Astrocyte (in vitro differentiated cells and primary cell): ENCODE measurements at regions not wholly inside any gene's neighbourhood (a gene's known extent, or its start where the extent isn't known, plus 50 kb on each side); places are given as distances from the start of the nearest gene placed in this dataset.

ENCODE experiments used
- DNase-seq: peaks from one replicate; pipeline ENCODE4 v3.0.0-alpha.2; 2010; ENCODE audit warnings: low read depth
- FAIRE-seq: peaks from 2 replicates; lab custom pipeline; 2011; peaks lifted over from hg19 to GRCh38; lab: Jason Lieb, UNC
- H2AFZ ChIP-seq: 2 replicates; pipeline ENCODE4 v1.6.0; 2012; ENCODE audit warnings: low read depth, low read length, inconsistent platforms
- H3K27ac ChIP-seq: 2 replicates; pipeline ENCODE4 v1.5.1; 2011; ENCODE audit warnings: low read depth, low read length, inconsistent platforms
- H3K27me3 ChIP-seq: 2 replicates; pipeline ENCODE4 v1.6.0; 2011; ENCODE audit warnings: low read length, inconsistent platforms; ENCODE audit not compliant: insufficient read depth
- H3K36me3 ChIP-seq: 2 replicates; pipeline ENCODE4 v1.5.1; 2011; ENCODE audit warnings: low read length, inconsistent platforms; ENCODE audit not compliant: insufficient read depth
- H3K4me1 ChIP-seq: 2 replicates; pipeline ENCODE4 v1.5.1; 2011; ENCODE audit warnings: low read length, inconsistent platforms; ENCODE audit not compliant: insufficient read depth
- H3K4me2 ChIP-seq: 2 replicates; pipeline ENCODE4 v1.6.0; 2012; ENCODE audit warnings: low read length, inconsistent platforms
- H3K4me3 ChIP-seq: 2 replicates; pipeline ENCODE4 v1.5.1; 2011; ENCODE audit warnings: low read depth, mild to moderate bottlenecking, low read length, inconsistent platforms; ENCODE audit not compliant: insufficient read depth
- H3K79me2 ChIP-seq: 2 replicates; pipeline ENCODE4 v1.6.0; 2012; ENCODE audit warnings: mild to moderate bottlenecking, low read length, inconsistent platforms; ENCODE audit not compliant: insufficient read depth
- H3K9ac ChIP-seq: 2 replicates; pipeline ENCODE4 v1.6.0; 2012; ENCODE audit warnings: mild to moderate bottlenecking, low read length, inconsistent platforms
- H3K9me3 ChIP-seq: 2 replicates; pipeline ENCODE4 v1.5.1; 2012; ENCODE audit warnings: low read depth, mild to moderate bottlenecking, low read length, inconsistent platforms; ENCODE audit not compliant: insufficient read depth
- H4K20me1 ChIP-seq: 2 replicates; pipeline ENCODE4 v1.6.0; 2012; ENCODE audit warnings: low read length, inconsistent platforms; ENCODE audit not compliant: insufficient read depth
- H3K27ac Mint-ChIP-seq: one replicate; pipeline ENCODE4 v1.8.0; 2021; ENCODE audit warnings: mild to moderate bottlenecking, mixed read lengths; ENCODE audit not compliant: unreplicated experiment
- H3K27me3 Mint-ChIP-seq: one replicate; pipeline ENCODE4 v1.8.0; 2021; ENCODE audit warnings: low read depth, mixed read lengths; ENCODE audit not compliant: unreplicated experiment
- H3K36me3 Mint-ChIP-seq: one replicate; pipeline ENCODE4 v1.8.0; 2021; ENCODE audit warnings: low read depth, mixed read lengths; ENCODE audit not compliant: unreplicated experiment
- H3K4me1 Mint-ChIP-seq: one replicate; pipeline ENCODE4 v1.8.0; 2021; ENCODE audit warnings: low read depth, mixed read lengths; ENCODE audit not compliant: unreplicated experiment
- H3K4me3 Mint-ChIP-seq: one replicate; pipeline ENCODE4 v1.8.0; 2021; ENCODE audit warnings: mild to moderate bottlenecking, moderate library complexity, mixed read lengths; ENCODE audit not compliant: unreplicated experiment
- H3K9me3 Mint-ChIP-seq: one replicate; pipeline ENCODE4 v1.8.0; 2021; ENCODE audit warnings: mild to moderate bottlenecking, mixed read lengths; ENCODE audit not compliant: unreplicated experiment
- EZH2 ChIP-seq: IDR thresholded peaks from 2 replicates; pipeline ENCODE4 v1.6.1; 2012; ENCODE audit warnings: mild to moderate bottlenecking, low read length, inconsistent platforms; ENCODE audit not compliant: insufficient read depth
- TF ChIP-seq, protein P1 (sequence below): IDR thresholded peaks from 2 replicates; pipeline ENCODE4 v1.5.1; 2011; ENCODE audit warnings: low read depth, mild to moderate bottlenecking, inconsistent platforms, low read length, moderate library complexity; ENCODE audit not compliant: insufficient read depth

GRCh38 chr14:85417396-85417795 is 112.5 kb upstream of the FLRT2 start:
- peak overlapping the region; percentile 90 for H3K27ac Mint-ChIP-seq
- Histone ChIP-seq H2AFZ (no peak overlapping the region), H3K4me1 (peaks cover 19% of the 10 kb centered on the region), H4K20me1 (no peaks in the 10 kb centered on the region), H3K79me2 (no peaks in the 10 kb centered on the region), H3K4me2 (no peak overlapping the region), H3K9me3 (no peaks in the 10 kb centered on the region), H3K9ac (no peak overlapping the region), H3K36me3 (no peaks in the 10 kb centered on the region), H3K27me3 (no peaks in the 10 kb centered on the region), H3K27ac (no peak overlapping the region), H3K4me3 (no peak overlapping the region)
- H3K4me3 Mint-ChIP-seq: no peak overlapping the region
- DNase-seq (no peak), FAIRE-seq (no peak)
- H3K27me3 Mint-ChIP-seq: no peaks in the 10 kb centered on the region
- TF ChIP-seq, protein P1, sequence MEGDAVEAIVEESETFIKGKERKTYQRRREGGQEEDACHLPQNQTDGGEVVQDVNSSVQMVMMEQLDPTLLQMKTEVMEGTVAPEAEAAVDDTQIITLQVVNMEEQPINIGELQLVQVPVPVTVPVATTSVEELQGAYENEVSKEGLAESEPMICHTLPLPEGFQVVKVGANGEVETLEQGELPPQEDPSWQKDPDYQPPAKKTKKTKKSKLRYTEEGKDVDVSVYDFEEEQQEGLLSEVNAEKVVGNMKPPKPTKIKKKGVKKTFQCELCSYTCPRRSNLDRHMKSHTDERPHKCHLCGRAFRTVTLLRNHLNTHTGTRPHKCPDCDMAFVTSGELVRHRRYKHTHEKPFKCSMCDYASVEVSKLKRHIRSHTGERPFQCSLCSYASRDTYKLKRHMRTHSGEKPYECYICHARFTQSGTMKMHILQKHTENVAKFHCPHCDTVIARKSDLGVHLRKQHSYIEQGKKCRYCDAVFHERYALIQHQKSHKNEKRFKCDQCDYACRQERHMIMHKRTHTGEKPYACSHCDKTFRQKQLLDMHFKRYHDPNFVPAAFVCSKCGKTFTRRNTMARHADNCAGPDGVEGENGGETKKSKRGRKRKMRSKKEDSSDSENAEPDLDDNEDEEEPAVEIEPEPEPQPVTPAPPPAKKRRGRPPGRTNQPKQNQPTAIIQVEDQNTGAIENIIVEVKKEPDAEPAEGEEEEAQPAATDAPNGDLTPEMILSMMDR: no peak
- TF ChIP-seq EZH2: no peak
- H3K4me1 Mint-ChIP-seq: peaks cover 43% of the 10 kb centered on the region
- no peaks in the 10 kb centered on the region for H3K36me3 Mint-ChIP-seq
- H3K9me3 Mint-ChIP-seq: peaks cover 2% of the 10 kb centered on the region

DNA sequence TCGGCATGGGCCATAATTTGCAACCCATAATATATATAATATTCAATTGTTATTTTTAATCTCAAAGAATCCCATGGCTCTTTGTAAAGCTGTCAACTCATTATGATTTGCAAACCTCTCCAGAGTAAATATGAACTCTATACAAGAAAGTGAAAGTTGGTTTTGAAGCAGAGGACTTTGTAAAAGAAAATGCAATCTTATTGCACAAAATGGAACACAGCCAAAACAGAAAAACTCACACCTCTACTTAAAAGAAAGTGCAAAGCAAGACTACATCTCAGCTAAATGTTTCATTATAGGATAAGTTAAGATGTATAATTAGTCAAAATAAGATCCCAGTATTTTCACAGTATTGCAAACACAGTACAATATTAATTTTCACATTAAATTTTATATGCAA is 111.2 kb upstream of the FLRT2 start:
- H3K27me3 ChIP-seq: no peaks in the 10 kb centered on the region
- no peak overlapping the region for H3K4me3 Mint-ChIP-seq
- H3K36me3 ChIP-seq: no peaks in the 10 kb centered on the region
- peak; percentile 20 for FAIRE-seq
- DNase-seq: no peak
- peaks cover 2% of the 10 kb centered on the region for H3K9me3 Mint-ChIP-seq
- H3K4me2 ChIP-seq: no peak overlapping the region
- no peak overlapping the region for H3K9ac ChIP-seq
- no peaks in the 10 kb centered on the region for H3K27me3 Mint-ChIP-seq
- H3K36me3 Mint-ChIP-seq: no peaks in the 10 kb centered on the region
- peaks cover 19% of the 10 kb centered on the region for H3K4me1 ChIP-seq
- no peaks in the 10 kb centered on the region for H4K20me1 ChIP-seq
- no peak overlapping the region for H3K27ac Mint-ChIP-seq
- H3K4me1 Mint-ChIP-seq: peaks cover 47% of the 10 kb centered on the region
- TF ChIP-seq, protein P1: no peak
- TF ChIP-seq EZH2: no peak
- no peaks in the 10 kb centered on the region for H3K9me3 ChIP-seq
- H3K27ac ChIP-seq: no peak overlapping the region
- H3K79me2 ChIP-seq: no peaks in the 10 kb centered on the region
- no peak overlapping the region for H3K4me3 ChIP-seq
- H2AFZ ChIP-seq: no peak overlapping the region

- Mint-ChIP-seq H3K9me3 (peaks cover 2% of the 10 kb centered on the region), H3K27ac (no peak overlapping the region), H3K4me1 (peaks cover 37% of the 10 kb centered on the region), H3K36me3 (no peaks in the 10 kb centered on the region), H3K4me3 (no peak overlapping the region), H3K27me3 (no peaks in the 10 kb centered on the region)
- no peak overlapping the region for H3K4me2 ChIP-seq
- DNase-seq: no peak
- no peaks in the 10 kb centered on the region for H3K9me3 ChIP-seq
- H3K27ac ChIP-seq: no peak overlapping the region
- FAIRE-seq: no peak
- H3K9ac ChIP-seq: no peak overlapping the region
- no peaks in the 10 kb centered on the region for H3K27me3 ChIP-seq
- H4K20me1 ChIP-seq: no peaks in the 10 kb centered on the region
- H3K36me3 ChIP-seq: no peaks in the 10 kb centered on the region
- H2AFZ ChIP-seq: no peak overlapping the region
- TF ChIP-seq, protein P1: no peak
- TF ChIP-seq EZH2: no peak
- peaks cover 14% of the 10 kb centered on the region for H3K4me1 ChIP-seq
- no peak overlapping the region for H3K4me3 ChIP-seq
- no peaks in the 10 kb centered on the region for H3K79me2 ChIP-seq
Observed at GRCh38 chr14:85420278-85420677, 109.7 kb upstream of the FLRT2 start.
